Calu3 (cell line): ENCODE measurements at regions not wholly inside any gene's neighbourhood (a gene's known extent, or its start where the extent isn't known, plus 50 kb on each side); places are given as distances from the start of the nearest gene placed in this dataset.

Experiments
- BruUV-seq: library from RNA; stranded (reverse); fragments of 400-500 nt; replicated peaks from 2 replicates; lab custom pipeline; 2021; lab: Mats Ljungman, UMichigan
- CTCF ChIA-PET: fragments of 300-600 bp; sonication (Branson Sonifier 250); formaldehyde crosslinking; loops from one replicate; lab custom pipeline; 2022; ENCODE audit warnings: antibody characterized with exemption; lab: Charles Lee
- DNase-seq: peaks from one replicate; pipeline ENCODE4 v3.0.0; 2022
- H3K27ac Mint-ChIP-seq: one replicate; pipeline ENCODE4 v1.8.0; 2022; ENCODE audit warnings: mixed read lengths; ENCODE audit not compliant: unreplicated experiment
- H3K27me3 Mint-ChIP-seq: one replicate; pipeline ENCODE4 v1.8.0; 2022; ENCODE audit warnings: mixed read lengths; ENCODE audit not compliant: unreplicated experiment
- H3K36me3 Mint-ChIP-seq: one replicate; pipeline ENCODE4 v1.8.0; 2022; ENCODE audit warnings: mild to moderate bottlenecking, moderate library complexity, mixed read lengths; ENCODE audit not compliant: insufficient read depth, unreplicated experiment
- H3K4me1 Mint-ChIP-seq: one replicate; pipeline ENCODE4 v1.8.0; 2022; ENCODE audit warnings: mild to moderate bottlenecking, low read depth, mixed read lengths; ENCODE audit not compliant: unreplicated experiment
- H3K4me3 Mint-ChIP-seq: one replicate; pipeline ENCODE4 v1.8.0; 2022; ENCODE audit warnings: mild to moderate bottlenecking, low read depth, moderate library complexity, mixed read lengths; ENCODE audit not compliant: unreplicated experiment
- H3K9me3 Mint-ChIP-seq: one replicate; pipeline ENCODE4 v1.8.0; 2022; ENCODE audit warnings: low read depth, mixed read lengths; ENCODE audit not compliant: unreplicated experiment
- CTCF ChIP-seq: fragments of 200-600 bp; IDR thresholded peaks from one replicate; pipeline ENCODE4 v1.8.0; 2022; ENCODE audit warnings: antibody characterized with exemption; ENCODE audit not compliant: unreplicated experiment
- intact Hi-C: fragments of 100-400 bp; cut with micrococcal nuclease; formaldehyde crosslinking; loops from one replicate; pipeline ENCODE4 v1.10.0; 2022; ENCODE audit not compliant: unreplicated experiment

GRCh38 chrX:22803353-22803752 lies 196.4 kb upstream of the DDX53 start:
- CTCF ChIA-PET: no interaction called here
- DNase-seq: no peak
- no peak overlapping the region for H3K27ac Mint-ChIP-seq
- intact Hi-C loops: no loop called here
- TF ChIP-seq CTCF: no peak
- no peaks in the 10 kb centered on the region for H3K36me3 Mint-ChIP-seq
- no peaks in the 10 kb centered on the region for H3K27me3 Mint-ChIP-seq
- BruUV-seq: no TSS peak
- no peaks in the 10 kb centered on the region for H3K4me1 Mint-ChIP-seq
- H3K4me3 Mint-ChIP-seq: no peak overlapping the region
- H3K9me3 Mint-ChIP-seq: peaks cover 6% of the 10 kb centered on the region

- H3K27ac Mint-ChIP-seq: no peak overlapping the region
- no peak for DNase-seq
- H3K27me3 Mint-ChIP-seq: no peaks in the 10 kb centered on the region
- BruUV-seq: no TSS peak
- peaks cover 3% of the 10 kb centered on the region for H3K9me3 Mint-ChIP-seq
- H3K4me3 Mint-ChIP-seq: no peak overlapping the region
- no peak for TF ChIP-seq CTCF
- CTCF ChIA-PET: no interaction called here
- intact Hi-C loops: no loop called here
- no peaks in the 10 kb centered on the region for H3K36me3 Mint-ChIP-seq
- H3K4me1 Mint-ChIP-seq: no peaks in the 10 kb centered on the region
Observed at GRCh38 chrX:22810876-22811275, 188.9 kb upstream of the DDX53 start.

- Mint-ChIP-seq H3K36me3 (no peaks in the 10 kb centered on the region), H3K4me1 (no peaks in the 10 kb centered on the region), H3K4me3 (no peak overlapping the region), H3K9me3 (peaks cover 7% of the 10 kb centered on the region), H3K27me3 (no peaks in the 10 kb centered on the region), H3K27ac (no peak overlapping the region)
- CTCF ChIA-PET: no interaction called here
- no TSS peak for BruUV-seq
- no peak for DNase-seq
- intact Hi-C loops: no loop called here
- TF ChIP-seq CTCF: no peak
Observed at GRCh38 chrX:22818061-22818460, 181.7 kb upstream of the DDX53 start.

GRCh38 chrX:22855693-22856092 lies 144.1 kb upstream of the DDX53 start:
- DNase-seq: no peak
- Mint-ChIP-seq H3K4me3 (no peak overlapping the region), H3K36me3 (no peaks in the 10 kb centered on the region), H3K27ac (no peak overlapping the region), H3K9me3 (peaks cover 8% of the 10 kb centered on the region), H3K4me1 (no peaks in the 10 kb centered on the region), H3K27me3 (no peaks in the 10 kb centered on the region)
- no peak for TF ChIP-seq CTCF
- intact Hi-C loops: no loop called here
- CTCF ChIA-PET: no interaction called here
- BruUV-seq: no TSS peak
